ENCODE measurements at regions not wholly inside any gene's neighbourhood (a gene's known extent, or its start where the extent isn't known, plus 50 kb on each side); places are given as distances from the start of the nearest gene placed in this dataset.

DNA sequence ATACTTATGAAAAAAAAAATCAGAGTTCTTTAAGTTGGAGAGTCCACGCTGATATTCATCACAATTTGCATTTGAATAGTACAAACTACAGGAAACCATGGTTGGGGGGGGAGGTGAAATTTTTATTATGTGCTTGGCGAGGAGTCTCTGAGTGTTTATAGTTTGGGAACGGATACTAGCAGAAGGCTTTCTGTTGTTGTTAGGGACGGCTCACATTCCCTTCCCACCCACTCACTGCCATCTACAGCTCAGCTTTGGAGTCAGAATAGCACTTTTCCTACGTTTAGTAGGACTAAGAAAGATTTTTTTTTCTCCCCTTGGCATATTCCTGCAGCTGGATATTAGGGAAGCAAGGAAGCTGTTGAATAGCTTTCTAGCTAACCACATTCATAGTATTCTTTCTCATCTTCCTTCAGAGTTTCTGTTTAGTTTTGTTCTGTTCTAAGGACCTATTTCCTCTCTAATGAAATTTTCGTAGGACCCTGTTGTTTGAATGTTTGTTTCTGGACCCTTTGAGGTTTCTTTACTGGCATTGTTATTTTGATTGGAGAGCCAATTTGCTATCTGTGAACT, 235.1 kb upstream of the ZNF217 start (continued):
- peak; percentile 60 for TF ChIP-seq RAD21 (IDR thresholded peaks at IDR 0.05; ENCODE audit: low read length)

DNA sequence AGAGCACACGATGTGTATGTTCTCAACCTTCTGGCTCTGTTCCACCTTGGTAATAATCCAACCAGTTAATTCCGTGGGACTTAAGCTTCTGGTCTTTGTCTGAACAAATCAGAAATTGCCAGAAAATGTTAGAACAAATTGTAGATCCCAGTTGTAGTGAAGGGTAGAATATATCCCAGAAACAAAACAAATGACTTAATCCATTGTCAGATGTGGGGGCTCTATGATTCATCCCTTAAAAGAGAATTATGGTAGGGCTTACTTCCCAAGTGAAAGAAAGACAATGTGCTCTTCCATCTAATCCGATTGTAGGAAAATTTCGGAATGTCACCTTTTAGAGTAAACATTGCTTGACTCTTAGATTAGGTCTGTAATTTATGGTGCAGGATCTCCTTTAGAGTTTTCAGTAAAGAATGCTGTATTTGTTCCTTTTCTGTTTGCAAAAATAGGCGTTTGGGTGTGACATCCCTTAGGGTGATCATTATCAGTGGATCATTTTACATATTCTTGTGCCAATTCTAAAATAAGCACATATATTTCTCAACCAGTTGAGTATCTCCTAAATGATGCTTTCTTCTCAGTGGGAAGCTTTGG, 234.5 kb upstream of the ZNF217 start:
- H3K27ac ChIP-seq (ENCODE audit: insufficient read depth, low read length) = peak overlapping the region; percentile 80
- ATAC-seq (ENCODE audit: low read depth) (peak; percentile 2), DNase-seq (peak; percentile 98)
- peak overlapping the region; percentile 99 for H3K4me2 ChIP-seq (ENCODE audit: low read depth, low read length)
- no peaks in the 10 kb centered on the region for H3K27me3 ChIP-seq (ENCODE audit: control insufficient read depth, insufficient read depth, low read length)
- peaks cover 6% of the 10 kb centered on the region for H3K4me1 ChIP-seq (ENCODE audit: control insufficient read depth, insufficient read depth, low read length)
- no peaks in the 10 kb centered on the region for H3K36me3 ChIP-seq (ENCODE audit: control insufficient read depth, insufficient read depth, low read length)
- intact Hi-C loops (cut with micrococcal nuclease) (loop anchor here (1.0 to 5.0 kb wide), 6 partner anchors 39 to 249 kb away; no protein-coding TSS in a partner anchor), dilution Hi-C loops (cut with HindIII; ENCODE audit: low sequenced_read_pairs, unreplicated experiment) (no loop called here), in situ Hi-C loops (cut with MboI; ENCODE audit: low sequenced_read_pairs) (no loop called here)
- no TSS peak for BruUV-seq (replicated peaks)
- H3K4me3 ChIP-seq (ENCODE audit: insufficient read depth, low read depth, low read length) = peak overlapping the region; percentile 3; the same call in 1 of the 2 replicates
- peak overlapping the region; percentile 88; the same call in 1 of the 2 replicates for H3K18ac ChIP-seq (ENCODE audit: low read depth, low read length)
- peak overlapping the region; percentile 93 for H2BK20ac ChIP-seq (ENCODE audit: low read depth, low read length)
- H2BK15ac ChIP-seq (ENCODE audit: low read depth, low read length) = peak overlapping the region; percentile 73; the same call in 2 of the 3 replicates
- H3K9me3 ChIP-seq (ENCODE audit: control insufficient read depth, insufficient read depth, low read length) = no peaks in the 10 kb centered on the region
- H2BK5ac ChIP-seq (ENCODE audit: low read depth, low read length, poor library complexity, severe bottlenecking) = peak overlapping the region; percentile 99
- H3K9me1 ChIP-seq (ENCODE audit: insufficient read depth, low read length) = 0 out of 2 replicates have a peak, but pooled peaks cover 10% of the 10 kb centered on the region
- peak; percentile 81 for TF ChIP-seq CEBPB (IDR thresholded peaks at IDR 0.05; ENCODE audit: low read depth, low read length)
- no peak for TF ChIP-seq BHLHE40 (IDR thresholded peaks at IDR 0.05; ENCODE audit: low read depth, low read length)
- TF ChIP-seq CHD1 (IDR thresholded peaks at IDR 0.05; ENCODE audit: low read depth, low read length) = no peak; the same call in 1 of the 2 replicates
- TF ChIP-seq, protein P1, sequence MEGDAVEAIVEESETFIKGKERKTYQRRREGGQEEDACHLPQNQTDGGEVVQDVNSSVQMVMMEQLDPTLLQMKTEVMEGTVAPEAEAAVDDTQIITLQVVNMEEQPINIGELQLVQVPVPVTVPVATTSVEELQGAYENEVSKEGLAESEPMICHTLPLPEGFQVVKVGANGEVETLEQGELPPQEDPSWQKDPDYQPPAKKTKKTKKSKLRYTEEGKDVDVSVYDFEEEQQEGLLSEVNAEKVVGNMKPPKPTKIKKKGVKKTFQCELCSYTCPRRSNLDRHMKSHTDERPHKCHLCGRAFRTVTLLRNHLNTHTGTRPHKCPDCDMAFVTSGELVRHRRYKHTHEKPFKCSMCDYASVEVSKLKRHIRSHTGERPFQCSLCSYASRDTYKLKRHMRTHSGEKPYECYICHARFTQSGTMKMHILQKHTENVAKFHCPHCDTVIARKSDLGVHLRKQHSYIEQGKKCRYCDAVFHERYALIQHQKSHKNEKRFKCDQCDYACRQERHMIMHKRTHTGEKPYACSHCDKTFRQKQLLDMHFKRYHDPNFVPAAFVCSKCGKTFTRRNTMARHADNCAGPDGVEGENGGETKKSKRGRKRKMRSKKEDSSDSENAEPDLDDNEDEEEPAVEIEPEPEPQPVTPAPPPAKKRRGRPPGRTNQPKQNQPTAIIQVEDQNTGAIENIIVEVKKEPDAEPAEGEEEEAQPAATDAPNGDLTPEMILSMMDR (conservative IDR thresholded peaks at IDR 0.05; ENCODE audit: low read depth, low read length) = no peak
- H3K4ac ChIP-seq (ENCODE audit: low read depth, low read length) = peak overlapping the region; percentile 97
- ChIA-PET POLR2A (ENCODE audit: unreplicated experiment) (interaction anchor here (0.7 to 1.0 kb wide), 2 partner anchors 72 to 92 kb away, joined by 3 to 5 read pairs; no protein-coding TSS in a partner anchor), CTCF (interaction anchor here (0.5 to 0.8 kb wide), 6 partner anchors 63 to 301 kb away, joined by 3 to 7 read pairs (median 4); no protein-coding TSS in a partner anchor)
- H2AK5ac ChIP-seq (ENCODE audit: low read depth, low read length) = peak overlapping the region; percentile 81
- no peaks in the 10 kb centered on the region for H4K20me1 ChIP-seq (ENCODE audit: insufficient read depth, low read length)
- no CpG with 5 or more reads among the region's 5 CpGs for WGBS, 2 experiments (ENCODE audit: extremely low coverage in 2 of 2, insufficient read length in 1 of 2)
- H2BK120ac ChIP-seq (ENCODE audit: low read depth, low read length) = peak overlapping the region; percentile 97
- H4K91ac ChIP-seq (ENCODE audit: insufficient read depth, low read depth, low read length) = peak overlapping the region; percentile 67
- peak overlapping the region; percentile 14 to 92 for H4K8ac ChIP-seq (ENCODE audit: low read depth in 2 of 2, low read length in 2 of 2)
- peak overlapping the region; percentile 70 for H2AFZ ChIP-seq (replicated peaks; ENCODE audit: low read length, poor library complexity)
- no peak overlapping the region for H2AK9ac ChIP-seq (replicated peaks; ENCODE audit: low read depth, low read length, poor library complexity)
- peak overlapping the region; percentile 10; the same call in 1 of the 2 replicates for H3K9ac ChIP-seq (ENCODE audit: low read depth, low read length)
- H3K56ac ChIP-seq (ENCODE audit: extremely low read depth, insufficient read depth, low read length) = peak overlapping the region; percentile 91
- H3K79me1 ChIP-seq (ENCODE audit: low read depth in 1 of 2, low read length in 2 of 2) = peaks cover 0 to 13% of the 10 kb centered on the region in 2 experiments; a peak in 2 of 4 replicates
- H4K5ac ChIP-seq (ENCODE audit: low read depth, low read length) = peak overlapping the region; percentile 73
- H3K14ac ChIP-seq (replicated peaks; ENCODE audit: low read depth, low read length) = peak overlapping the region; percentile 87
- peak overlapping the region; percentile 93 for H3K23ac ChIP-seq (ENCODE audit: low read depth, low read length)

All from IMR-90 (cell line).